ENCODE measurements at regions not wholly inside any gene's neighbourhood (a gene's known extent, or its start where the extent isn't known, plus 50 kb on each side); places are given as distances from the start of the nearest gene placed in this dataset.

GRCh38 chr16:48687421-48688038 lies 77.5 kb upstream of the N4BP1 start:
- TF ChIP-seq RAD21 (IDR thresholded peaks at IDR 0.05; ENCODE audit: low read depth) (peak; percentile 81), ZFX (IDR thresholded peaks at IDR 0.05) (no peak), POLR2A (IDR thresholded peaks at IDR 0.05; ENCODE audit: borderline replicate concordance, extremely low read depth, insufficient read depth, insufficient read length) (no peak), CTCF (IDR thresholded peaks at IDR 0.05 in 2 of 3, conservative IDR thresholded peaks at IDR 0.05 in 1 of 3; ENCODE audit: borderline replicate concordance in 1 of 3, insufficient read depth in 1 of 3, low read depth in 2 of 3, low read length in 2 of 3) (peak; percentile 59 to 75 (median 65); a peak in 5 of 6 replicates), EZH2 (IDR thresholded peaks at IDR 0.05) (no peak), CBX3 (IDR thresholded peaks at IDR 0.05; ENCODE audit: low read depth) (no peak), TCF7L2 (IDR thresholded peaks at IDR 0.05; ENCODE audit: borderline replicate concordance, extremely low read depth, insufficient read depth, insufficient read length) (no peak), YY1 (IDR thresholded peaks at IDR 0.05; ENCODE audit: extremely low read depth, insufficient replicate concordance, low read depth, low read length) (no peak), SRF (IDR thresholded peaks at IDR 0.05; ENCODE audit: low read depth) (no peak), SIN3A (IDR thresholded peaks at IDR 0.05; ENCODE audit: low read depth) (no peak), POLR2AphosphoS5 (IDR thresholded peaks at IDR 0.05; ENCODE audit: low read depth, low read length) (no peak)
